SK-N-SH (cell line): ENCODE measurements at regions not wholly inside any gene's neighbourhood (a gene's known extent, or its start where the extent isn't known, plus 50 kb on each side); places are given as distances from the start of the nearest gene placed in this dataset.

ENCODE experiments used
- CTCF ChIP-seq: fragments of 200-600 bp; sonication (generic); IDR thresholded peaks from 2 replicates; pipeline ENCODE4 v1.6.1; 2017; ENCODE audit warnings: antibody characterized with exemption, mild to moderate bottlenecking, moderate library complexity
- ELF1 ChIP-seq: IDR thresholded peaks from 2 replicates; pipeline ENCODE4 v1.4.0; 2012
- NFIC ChIP-seq: IDR thresholded peaks from 2 replicates; pipeline ENCODE4 v1.4.0; 2012; ENCODE audit warnings: borderline replicate concordance
- POLR2AphosphoS5 ChIP-seq: IDR thresholded peaks from 2 replicates; pipeline ENCODE4 v1.6.1; 2012; ENCODE audit warnings: low read depth, low read length
- RAD21 ChIP-seq: IDR thresholded peaks from 2 replicates; pipeline ENCODE4 v1.6.1; 2012; ENCODE audit warnings: mild to moderate bottlenecking, low read length
- RCOR1 ChIP-seq: fragments of 150-350 bp; IDR thresholded peaks from 2 replicates; pipeline ENCODE4 v1.6.1; 2017; ENCODE audit warnings: antibody characterized with exemption, low read length
- SIN3A ChIP-seq: IDR thresholded peaks from 2 replicates; pipeline ENCODE4 v1.6.1; 2012; ENCODE audit warnings: low read depth, mild to moderate bottlenecking, low read length, moderate library complexity, borderline replicate concordance
- SMC3 ChIP-seq: IDR thresholded peaks from 2 replicates; pipeline ENCODE4 v1.6.1; 2012; ENCODE audit warnings: low read depth, low read length, improper control_type of control experiment
- TEAD4 ChIP-seq: IDR thresholded peaks from 2 replicates; pipeline ENCODE4 v1.4.0; 2012; ENCODE audit warnings: mild to moderate bottlenecking, borderline replicate concordance; ENCODE audit not compliant: insufficient read depth
- USF2 ChIP-seq: fragments of 150-350 bp; IDR thresholded peaks from 2 replicates; pipeline ENCODE4 v1.6.1; 2017; ENCODE audit warnings: antibody characterized with exemption, low read length, low read depth, borderline replicate concordance

GRCh38 chr22:47957649-47958048, 1195.2 kb downstream of the TBC1D22A start:
- TF ChIP-seq RAD21 = no peak
- TF ChIP-seq SIN3A = no peak
- no peak for TF ChIP-seq RCOR1
- no peak for TF ChIP-seq USF2
- no peak for TF ChIP-seq CTCF
- no peak for TF ChIP-seq SMC3
- TF ChIP-seq POLR2AphosphoS5 = no peak
- TF ChIP-seq ELF1 = no peak
- no peak for TF ChIP-seq NFIC
- TF ChIP-seq TEAD4 = no peak
